B cell (primary cell): ENCODE measurements at regions not wholly inside any gene's neighbourhood (a gene's known extent, or its start where the extent isn't known, plus 50 kb on each side); places are given as distances from the start of the nearest gene placed in this dataset.

ENCODE experiments used
- ATAC-seq: fragments of 200-7000 bp; cut with Tn5 transposase; one replicate; pipeline ENCODE4 v1.10.0; 2021; ENCODE audit warnings: low read depth, mild to moderate bottlenecking, moderate number of reproducible peaks, moderate library complexity
- CTCF ChIA-PET: fragments of 350-600 bp; sonication (Branson Sonifier 250); formaldehyde crosslinking; loops from one replicate; lab custom pipeline; 2021; ENCODE audit warnings: antibody characterized with exemption, inconsistent platforms; lab: Charles Lee
- POLR2A ChIA-PET: fragments of 350-600 bp; sonication (Branson Sonifier 250); formaldehyde crosslinking; loops from one replicate; lab custom pipeline; 2021; ENCODE audit warnings: antibody characterized with exemption; lab: Charles Lee
- DNase-seq: peaks from one replicate; pipeline ENCODE4 v3.0.0; 2013
- H2AFZ ChIP-seq: 2 replicates; pipeline ENCODE4 v1.6.1; 2012; ENCODE audit warnings: mild to moderate bottlenecking, low read depth, low read length; ENCODE audit not compliant: insufficient read depth, poor library complexity, severe bottlenecking
- H3K27ac ChIP-seq, 2 donors: 1 replicate in 1 of 2; 2 replicates in 1 of 2; pipeline ENCODE4 v1.5.1; 2012 to 2013; ENCODE audit warnings: low read length in 2 of 2, mild to moderate bottlenecking in 2 of 2, moderate library complexity in 1 of 2
- H3K27me3 ChIP-seq, 4 experiments: fragments of 200-600 bp in 1 of 4; sonication (generic) in 1 of 4; replicated peaks in 1 of 4; 1 replicate in 2 of 4; 2 replicates in 2 of 4; pipeline versions ENCODE4 v1.6.1 to v1.7.0; 2013 to 2016; ENCODE audit warnings: low read length in 3 of 4, mild to moderate bottlenecking in 2 of 4, mixed read lengths in 1 of 4, moderate library complexity in 1 of 4; ENCODE audit not compliant: insufficient read depth in 4 of 4, control insufficient read depth in 3 of 4; ENCODE audit errors: control extremely low read depth in 1 of 4
- H3K36me3 ChIP-seq, 2 experiments: replicated peaks in 1 of 2; 1 replicate in 1 of 2; 2 replicates in 1 of 2; pipeline versions ENCODE4 v1.6.1 to v1.7.1; 2013; ENCODE audit warnings: low read length in 1 of 2; ENCODE audit not compliant: insufficient read depth in 2 of 2, control insufficient read depth in 1 of 2; ENCODE audit errors: control extremely low read depth in 1 of 2, extremely low read depth in 1 of 2
- H3K4me1 ChIP-seq, 2 donors: fragments of 200-600 bp in 1 of 2; sonication (generic) in 1 of 2; 1 replicate in 1 of 2; 2 replicates in 1 of 2; pipeline versions ENCODE4 v1.5.1 to v1.6.1; 2013 to 2017; ENCODE audit warnings: low read length in 2 of 2; ENCODE audit not compliant: control insufficient read depth in 2 of 2, insufficient read depth in 2 of 2
- H3K4me2 ChIP-seq: replicated peaks from 2 replicates; pipeline ENCODE3; 2012; ENCODE audit warnings: mild to moderate bottlenecking, low read depth, low read length; ENCODE audit not compliant: poor library complexity, severe bottlenecking
- H3K4me3 ChIP-seq, 5 experiments: fragments of 200-600 bp in 1 of 5; sonication (generic) in 1 of 5; 1 replicate in 3 of 5; 2 replicates in 2 of 5; pipeline versions ENCODE4 v1.5.1 to v1.7.0; 2011 to 2016; ENCODE audit warnings: low read length in 4 of 5, mild to moderate bottlenecking in 4 of 5, low read depth in 2 of 5, control low read depth in 1 of 5, moderate library complexity in 1 of 5; ENCODE audit not compliant: insufficient read depth in 1 of 5; ENCODE audit errors: control extremely low read depth in 1 of 5, extremely low read depth in 1 of 5
- H3K79me2 ChIP-seq: fragments of 200-600 bp; sonication (generic); one replicate; pipeline ENCODE4 v1.6.0; 2016; ENCODE audit warnings: low read length; ENCODE audit not compliant: control insufficient read depth, insufficient read depth
- H3K9ac ChIP-seq: fragments of 200-600 bp; sonication (generic); 2 replicates; pipeline ENCODE4 v1.6.1; 2017; ENCODE audit warnings: mild to moderate bottlenecking, low read length, moderate library complexity
- H3K9me3 ChIP-seq, 3 donors: one replicate each; pipeline versions ENCODE4 v1.6.1 to v1.7.1; 2013; ENCODE audit warnings: low read length in 2 of 3; ENCODE audit not compliant: control insufficient read depth in 2 of 3, insufficient read depth in 1 of 3; ENCODE audit errors: control extremely low read depth in 1 of 3
- H4K20me1 ChIP-seq: 2 replicates; pipeline ENCODE4 v1.6.0; 2012; ENCODE audit warnings: mild to moderate bottlenecking, low read length; ENCODE audit not compliant: insufficient read depth, control insufficient read depth, poor library complexity, severe bottlenecking
- H3K27ac Mint-ChIP-seq: one replicate; pipeline ENCODE4 v1.8.0; 2021; ENCODE audit warnings: mixed read lengths
- H3K27me3 Mint-ChIP-seq: one replicate; pipeline ENCODE4 v1.8.0; 2021; ENCODE audit warnings: mixed read lengths
- H3K4me1 Mint-ChIP-seq: one replicate; pipeline ENCODE4 v1.8.0; 2021; ENCODE audit warnings: mixed read lengths
- H3K4me3 Mint-ChIP-seq: one replicate; pipeline ENCODE4 v1.8.0; 2021; ENCODE audit warnings: mixed read lengths
- H3K9me3 Mint-ChIP-seq: one replicate; pipeline ENCODE4 v1.8.0; 2022; ENCODE audit warnings: mixed read lengths; ENCODE audit not compliant: insufficient read depth
- EZH2 ChIP-seq: IDR thresholded peaks from 2 replicates; pipeline ENCODE4 v1.6.1; 2012; ENCODE audit warnings: borderline replicate concordance, low read depth, mild to moderate bottlenecking, moderate library complexity, low read length; ENCODE audit not compliant: insufficient read depth, poor library complexity, severe bottlenecking
- WGBS: methylation state at CpG from one replicate; pipeline ENCODE4 v1.1.5; 2013; ENCODE audit warnings: missing lambda C conversion rate; ENCODE audit not compliant: insufficient coverage; 5-methylcytosine and 5-hydroxymethylcytosine counted together
- intact Hi-C: fragments of 100-400 bp; cut with micrococcal nuclease; formaldehyde crosslinking; loops from one replicate; pipeline ENCODE4 v1.10.0; 2022
- TF ChIP-seq, protein P1 (sequence below): fragments of 200-600 bp; IDR thresholded peaks from one replicate; pipeline ENCODE4 v1.8.0; 2022; ENCODE audit warnings: antibody characterized with exemption, mild to moderate bottlenecking

DNA sequence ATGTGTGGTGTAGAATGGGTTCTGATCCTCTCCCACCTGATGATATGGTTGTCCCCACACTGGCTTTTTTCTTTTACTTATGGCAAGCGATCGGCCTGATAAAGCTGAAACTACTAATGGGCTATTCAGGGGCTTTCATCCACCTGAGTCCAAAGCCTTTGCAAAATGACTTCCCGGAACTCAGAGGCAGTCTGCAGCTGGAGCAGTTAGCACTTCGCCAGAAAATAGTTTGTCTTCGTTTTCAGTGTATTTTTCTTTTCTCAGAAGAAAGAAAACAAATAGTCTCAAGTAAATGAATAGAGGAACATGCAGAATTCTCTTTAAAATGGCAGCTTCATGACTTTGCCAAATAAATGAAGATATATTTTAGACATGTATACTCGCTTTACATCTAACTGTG, 306.0 kb upstream of the ADAMTS9 start:
- Histone ChIP-seq H4K20me1 (no peaks in the 10 kb centered on the region), H3K9ac (no peak overlapping the region), H2AFZ (no peak overlapping the region), H3K79me2 (no peaks in the 10 kb centered on the region), H3K27ac (no peak overlapping the region), H3K36me3 (no peaks in the 10 kb centered on the region), H3K4me2 (no peak overlapping the region), H3K27me3 (no peaks in the 10 kb centered on the region), H3K4me1 (no peaks in the 10 kb centered on the region), H3K9me3 (no peaks in the 10 kb centered on the region), H3K4me3 (no peak overlapping the region)
- no peak for DNase-seq
- POLR2A ChIA-PET, result no interaction called here
- Mint-ChIP-seq H3K27ac (no peak overlapping the region), H3K4me1 (no peaks in the 10 kb centered on the region), H3K27me3 (no peaks in the 10 kb centered on the region), H3K4me3 (no peak overlapping the region), H3K9me3 (peaks cover 2% of the 10 kb centered on the region)
- ATAC-seq, result no peak
- WGBS, result 92% methylated on average over 2 of the region's 6 CpGs
- no peak for TF ChIP-seq EZH2
- TF ChIP-seq, protein P1, sequence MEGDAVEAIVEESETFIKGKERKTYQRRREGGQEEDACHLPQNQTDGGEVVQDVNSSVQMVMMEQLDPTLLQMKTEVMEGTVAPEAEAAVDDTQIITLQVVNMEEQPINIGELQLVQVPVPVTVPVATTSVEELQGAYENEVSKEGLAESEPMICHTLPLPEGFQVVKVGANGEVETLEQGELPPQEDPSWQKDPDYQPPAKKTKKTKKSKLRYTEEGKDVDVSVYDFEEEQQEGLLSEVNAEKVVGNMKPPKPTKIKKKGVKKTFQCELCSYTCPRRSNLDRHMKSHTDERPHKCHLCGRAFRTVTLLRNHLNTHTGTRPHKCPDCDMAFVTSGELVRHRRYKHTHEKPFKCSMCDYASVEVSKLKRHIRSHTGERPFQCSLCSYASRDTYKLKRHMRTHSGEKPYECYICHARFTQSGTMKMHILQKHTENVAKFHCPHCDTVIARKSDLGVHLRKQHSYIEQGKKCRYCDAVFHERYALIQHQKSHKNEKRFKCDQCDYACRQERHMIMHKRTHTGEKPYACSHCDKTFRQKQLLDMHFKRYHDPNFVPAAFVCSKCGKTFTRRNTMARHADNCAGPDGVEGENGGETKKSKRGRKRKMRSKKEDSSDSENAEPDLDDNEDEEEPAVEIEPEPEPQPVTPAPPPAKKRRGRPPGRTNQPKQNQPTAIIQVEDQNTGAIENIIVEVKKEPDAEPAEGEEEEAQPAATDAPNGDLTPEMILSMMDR, result no peak
- intact Hi-C loops, result no loop called here
- CTCF ChIA-PET, result no interaction called here

DNA sequence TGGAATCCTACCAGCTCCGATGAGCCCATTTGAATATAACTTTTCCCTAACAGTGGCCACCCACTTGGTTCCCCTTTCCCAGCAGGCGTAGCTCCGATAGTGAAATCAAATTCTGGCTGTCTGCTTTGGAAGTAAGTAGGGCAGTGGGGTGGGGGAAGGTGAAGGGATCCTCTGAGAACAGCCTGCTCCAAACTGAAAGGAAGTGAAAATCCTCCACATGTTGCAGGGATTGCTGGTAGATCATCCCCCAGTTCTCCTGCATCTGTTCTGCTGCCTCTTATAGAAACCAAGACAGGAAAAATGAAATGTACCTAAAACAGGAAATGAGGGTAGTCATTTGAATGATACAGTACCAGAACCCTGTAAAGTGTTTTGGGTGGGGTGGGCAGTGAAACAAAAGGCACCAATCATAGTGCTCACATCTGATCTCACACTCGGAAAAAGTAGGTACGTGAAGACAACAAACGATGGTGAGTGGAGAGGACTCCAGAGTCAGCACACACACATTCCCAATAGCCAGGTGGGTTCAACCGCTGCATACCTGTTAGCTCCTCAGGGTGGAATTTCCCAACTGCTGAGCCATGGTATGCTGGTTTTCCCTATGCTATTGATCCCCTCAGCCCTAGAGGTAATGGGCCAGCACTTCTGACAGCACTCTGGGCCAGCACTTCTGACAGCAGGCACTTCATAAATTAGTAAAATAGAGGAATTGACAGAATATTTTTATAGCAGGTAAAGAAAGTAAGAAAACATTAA, 304.9 kb upstream of the ADAMTS9 start:
- Histone ChIP-seq H3K27me3 (no peaks in the 10 kb centered on the region), H3K4me2 (no peak overlapping the region), H3K79me2 (no peaks in the 10 kb centered on the region), H4K20me1 (no peaks in the 10 kb centered on the region), H3K9ac (no peak overlapping the region), H3K27ac (no peak overlapping the region), H2AFZ (no peak overlapping the region), H3K4me1 (no peaks in the 10 kb centered on the region), H3K9me3 (no peaks in the 10 kb centered on the region), H3K4me3 (no peak overlapping the region), H3K36me3 (no peaks in the 10 kb centered on the region)
- peaks cover 2% of the 10 kb centered on the region for H3K9me3 Mint-ChIP-seq
- TF ChIP-seq EZH2, result no peak
- TF ChIP-seq, protein P1, result no peak
- no peak for DNase-seq
- CTCF ChIA-PET, result no interaction called here
- no peaks in the 10 kb centered on the region for H3K4me1 Mint-ChIP-seq
- no peak overlapping the region for H3K27ac Mint-ChIP-seq
- no peaks in the 10 kb centered on the region for H3K27me3 Mint-ChIP-seq
- intact Hi-C loops, result no loop called here
- ATAC-seq, result no peak
- H3K4me3 Mint-ChIP-seq, result no peak overlapping the region
- WGBS, result 95% methylated on average over 4 of the region's 7 CpGs
- POLR2A ChIA-PET, result no interaction called here
